GM18861 (cell line): ENCODE measurements at regions not wholly inside any gene's neighbourhood (a gene's known extent, or its start where the extent isn't known, plus 50 kb on each side); places are given as distances from the start of the nearest gene placed in this dataset.
"Not testable (repeated sequence)": the region's sequence is repeated elsewhere in the genome, so short reads cannot be mapped to it uniquely, and the experiment has no call there.

Experiments
- ATAC-seq: cut with Tn5 transposase; IDR thresholded peaks from one replicate; pipeline ENCODE4 v1.9.1; 2021; ENCODE audit not compliant: unreplicated experiment

GRCh38 chr5:84506625-84507024, 121.9 kb upstream of the EDIL3 start:
- no peak for ATAC-seq

- no peak for ATAC-seq
Observed at GRCh38 chr5:84494453-84494852, 109.8 kb upstream of the EDIL3 start.

GRCh38 chr5:84487963-84488362, 103.3 kb upstream of the EDIL3 start:
- ATAC-seq = no peak

- no peak for ATAC-seq
Observed at GRCh38 chr5:84480873-84481637, 96.4 kb upstream of the EDIL3 start.

- no peak for ATAC-seq
Observed at GRCh38 chr5:84478603-84479002, 93.9 kb upstream of the EDIL3 start.

GRCh38 chr5:84477485-84477884, 92.8 kb upstream of the EDIL3 start:
- ATAC-seq = no peak

GRCh38 chr5:84474126-84474525, 89.4 kb upstream of the EDIL3 start:
- ATAC-seq = no peak

- ATAC-seq = no peak
Observed at GRCh38 chr5:84453405-84453804, 68.7 kb upstream of the EDIL3 start.

GRCh38 chr5:84450617-84451414, 66.1 kb upstream of the EDIL3 start:
- no peak for ATAC-seq

- ATAC-seq = no peak
Observed at GRCh38 chr5:84445049-84445685, 60.5 kb upstream of the EDIL3 start.

GRCh38 chr5:84438456-84438855, 53.8 kb upstream of the EDIL3 start:
- no peak for ATAC-seq

- ATAC-seq = no peak
Observed at GRCh38 chr5:84437673-84438315, 53.1 kb upstream of the EDIL3 start.

GRCh38 chr5:84436866-84437265, 52.2 kb upstream of the EDIL3 start:
- no peak for ATAC-seq

- ATAC-seq = not testable (repeated sequence)
Observed at GRCh38 chr5:84435861-84436346, 51.2 kb upstream of the EDIL3 start.
